B cell (primary cell): ENCODE measurements at regions not wholly inside any gene's neighbourhood (a gene's known extent, or its start where the extent isn't known, plus 50 kb on each side); places are given as distances from the start of the nearest gene placed in this dataset.

ENCODE experiments used
- ATAC-seq: fragments of 200-7000 bp; cut with Tn5 transposase; one replicate; pipeline ENCODE4 v1.10.0; 2021; ENCODE audit warnings: low read depth, mild to moderate bottlenecking, moderate number of reproducible peaks, moderate library complexity
- CTCF ChIA-PET: fragments of 350-600 bp; sonication (Branson Sonifier 250); formaldehyde crosslinking; loops from one replicate; lab custom pipeline; 2021; ENCODE audit warnings: antibody characterized with exemption, inconsistent platforms; lab: Charles Lee
- POLR2A ChIA-PET: fragments of 350-600 bp; sonication (Branson Sonifier 250); formaldehyde crosslinking; loops from one replicate; lab custom pipeline; 2021; ENCODE audit warnings: antibody characterized with exemption; lab: Charles Lee
- DNase-seq: peaks from one replicate; pipeline ENCODE4 v3.0.0; 2013
- H2AFZ ChIP-seq: 2 replicates; pipeline ENCODE4 v1.6.1; 2012; ENCODE audit warnings: mild to moderate bottlenecking, low read depth, low read length; ENCODE audit not compliant: insufficient read depth, poor library complexity, severe bottlenecking
- H3K27ac ChIP-seq, 2 donors: 1 replicate in 1 of 2; 2 replicates in 1 of 2; pipeline ENCODE4 v1.5.1; 2012 to 2013; ENCODE audit warnings: low read length in 2 of 2, mild to moderate bottlenecking in 2 of 2, moderate library complexity in 1 of 2
- H3K27me3 ChIP-seq, 4 experiments: fragments of 200-600 bp in 1 of 4; sonication (generic) in 1 of 4; replicated peaks in 1 of 4; 1 replicate in 2 of 4; 2 replicates in 2 of 4; pipeline versions ENCODE4 v1.6.1 to v1.7.0; 2013 to 2016; ENCODE audit warnings: low read length in 3 of 4, mild to moderate bottlenecking in 2 of 4, mixed read lengths in 1 of 4, moderate library complexity in 1 of 4; ENCODE audit not compliant: insufficient read depth in 4 of 4, control insufficient read depth in 3 of 4; ENCODE audit errors: control extremely low read depth in 1 of 4
- H3K36me3 ChIP-seq, 2 experiments: replicated peaks in 1 of 2; 1 replicate in 1 of 2; 2 replicates in 1 of 2; pipeline versions ENCODE4 v1.6.1 to v1.7.1; 2013; ENCODE audit warnings: low read length in 1 of 2; ENCODE audit not compliant: insufficient read depth in 2 of 2, control insufficient read depth in 1 of 2; ENCODE audit errors: control extremely low read depth in 1 of 2, extremely low read depth in 1 of 2
- H3K4me1 ChIP-seq, 2 donors: fragments of 200-600 bp in 1 of 2; sonication (generic) in 1 of 2; 1 replicate in 1 of 2; 2 replicates in 1 of 2; pipeline versions ENCODE4 v1.5.1 to v1.6.1; 2013 to 2017; ENCODE audit warnings: low read length in 2 of 2; ENCODE audit not compliant: control insufficient read depth in 2 of 2, insufficient read depth in 2 of 2
- H3K4me2 ChIP-seq: replicated peaks from 2 replicates; pipeline ENCODE3; 2012; ENCODE audit warnings: mild to moderate bottlenecking, low read depth, low read length; ENCODE audit not compliant: poor library complexity, severe bottlenecking
- H3K4me3 ChIP-seq, 5 experiments: fragments of 200-600 bp in 1 of 5; sonication (generic) in 1 of 5; 1 replicate in 3 of 5; 2 replicates in 2 of 5; pipeline versions ENCODE4 v1.5.1 to v1.7.0; 2011 to 2016; ENCODE audit warnings: low read length in 4 of 5, mild to moderate bottlenecking in 4 of 5, low read depth in 2 of 5, control low read depth in 1 of 5, moderate library complexity in 1 of 5; ENCODE audit not compliant: insufficient read depth in 1 of 5; ENCODE audit errors: control extremely low read depth in 1 of 5, extremely low read depth in 1 of 5
- H3K79me2 ChIP-seq: fragments of 200-600 bp; sonication (generic); one replicate; pipeline ENCODE4 v1.6.0; 2016; ENCODE audit warnings: low read length; ENCODE audit not compliant: control insufficient read depth, insufficient read depth
- H3K9ac ChIP-seq: fragments of 200-600 bp; sonication (generic); 2 replicates; pipeline ENCODE4 v1.6.1; 2017; ENCODE audit warnings: mild to moderate bottlenecking, low read length, moderate library complexity
- H3K9me3 ChIP-seq, 3 donors: one replicate each; pipeline versions ENCODE4 v1.6.1 to v1.7.1; 2013; ENCODE audit warnings: low read length in 2 of 3; ENCODE audit not compliant: control insufficient read depth in 2 of 3, insufficient read depth in 1 of 3; ENCODE audit errors: control extremely low read depth in 1 of 3
- H4K20me1 ChIP-seq: 2 replicates; pipeline ENCODE4 v1.6.0; 2012; ENCODE audit warnings: mild to moderate bottlenecking, low read length; ENCODE audit not compliant: insufficient read depth, control insufficient read depth, poor library complexity, severe bottlenecking
- H3K27ac Mint-ChIP-seq: one replicate; pipeline ENCODE4 v1.8.0; 2021; ENCODE audit warnings: mixed read lengths
- H3K27me3 Mint-ChIP-seq: one replicate; pipeline ENCODE4 v1.8.0; 2021; ENCODE audit warnings: mixed read lengths
- H3K4me1 Mint-ChIP-seq: one replicate; pipeline ENCODE4 v1.8.0; 2021; ENCODE audit warnings: mixed read lengths
- H3K4me3 Mint-ChIP-seq: one replicate; pipeline ENCODE4 v1.8.0; 2021; ENCODE audit warnings: mixed read lengths
- H3K9me3 Mint-ChIP-seq: one replicate; pipeline ENCODE4 v1.8.0; 2022; ENCODE audit warnings: mixed read lengths; ENCODE audit not compliant: insufficient read depth
- CTCF ChIP-seq: fragments of 200-600 bp; IDR thresholded peaks from one replicate; pipeline ENCODE4 v1.8.0; 2022; ENCODE audit warnings: antibody characterized with exemption, mild to moderate bottlenecking
- EZH2 ChIP-seq: IDR thresholded peaks from 2 replicates; pipeline ENCODE4 v1.6.1; 2012; ENCODE audit warnings: borderline replicate concordance, low read depth, mild to moderate bottlenecking, moderate library complexity, low read length; ENCODE audit not compliant: insufficient read depth, poor library complexity, severe bottlenecking
- WGBS: methylation state at CpG from one replicate; pipeline ENCODE4 v1.1.5; 2013; ENCODE audit warnings: missing lambda C conversion rate; ENCODE audit not compliant: insufficient coverage; 5-methylcytosine and 5-hydroxymethylcytosine counted together
- intact Hi-C: fragments of 100-400 bp; cut with micrococcal nuclease; formaldehyde crosslinking; loops from one replicate; pipeline ENCODE4 v1.10.0; 2022

GRCh38 chr12:113697104-113697503 lies 225.4 kb upstream of the LHX5 start:
- WGBS = 61% methylated on average over 2 of the region's 5 CpGs
- Histone ChIP-seq H3K9ac (no peak overlapping the region), H3K36me3 (no peaks in the 10 kb centered on the region), H3K4me3 (no peak overlapping the region), H3K4me1 (no peaks in the 10 kb centered on the region), H2AFZ (no peak overlapping the region), H3K4me2 (no peak overlapping the region), H4K20me1 (no peaks in the 10 kb centered on the region), H3K27me3 (peaks cover 0 to 9% (median 2%) of the 10 kb centered on the region in 4 experiments), H3K27ac (no peak overlapping the region), H3K9me3 (peaks cover 0 to 13% (median 0%) of the 10 kb centered on the region in 3 donors), H3K79me2 (no peaks in the 10 kb centered on the region)
- no peaks in the 10 kb centered on the region for H3K4me1 Mint-ChIP-seq
- TF ChIP-seq CTCF = no peak
- TF ChIP-seq EZH2 = no peak
- no peak for ATAC-seq
- POLR2A ChIA-PET = no interaction called here
- no peak for DNase-seq
- intact Hi-C loops = no loop called here
- H3K4me3 Mint-ChIP-seq = no peak overlapping the region
- H3K9me3 Mint-ChIP-seq = no peaks in the 10 kb centered on the region
- peaks cover 37% of the 10 kb centered on the region for H3K27me3 Mint-ChIP-seq
- H3K27ac Mint-ChIP-seq = no peak overlapping the region
- CTCF ChIA-PET = no interaction called here

GRCh38 chr12:113693693-113694092 lies 222.0 kb upstream of the LHX5 start:
- Mint-ChIP-seq H3K27me3 (peaks cover 26% of the 10 kb centered on the region), H3K9me3 (peaks cover 3% of the 10 kb centered on the region), H3K4me1 (no peaks in the 10 kb centered on the region), H3K4me3 (no peak overlapping the region), H3K27ac (no peak overlapping the region)
- no peak overlapping the region for H3K4me2 ChIP-seq
- POLR2A ChIA-PET = no interaction called here
- DNase-seq (no peak), ATAC-seq (no peak)
- H3K27me3 ChIP-seq = peaks cover 0 to 9% (median 2%) of the 10 kb centered on the region in 4 experiments
- 81% methylated on average over 8 of the region's 8 CpGs for WGBS
- CTCF ChIA-PET = no interaction called here
- H3K36me3 ChIP-seq = no peaks in the 10 kb centered on the region
- no peak overlapping the region for H3K4me3 ChIP-seq
- H3K27ac ChIP-seq = no peak overlapping the region
- intact Hi-C loops = no loop called here
- H3K9ac ChIP-seq = no peak overlapping the region
- TF ChIP-seq CTCF = no peak
- no peak for TF ChIP-seq EZH2
- H3K79me2 ChIP-seq = no peaks in the 10 kb centered on the region
- H3K9me3 ChIP-seq = peaks cover 0 to 8% (median 0%) of the 10 kb centered on the region in 3 donors
- no peak overlapping the region for H2AFZ ChIP-seq
- H4K20me1 ChIP-seq = no peaks in the 10 kb centered on the region
- no peaks in the 10 kb centered on the region for H3K4me1 ChIP-seq
